ENCODE measurements at regions not wholly inside any gene's neighbourhood (a gene's known extent, or its start where the extent isn't known, plus 50 kb on each side); places are given as distances from the start of the nearest gene placed in this dataset.

- Histone ChIP-seq H2AK5ac (ENCODE audit: low read length) (no peak overlapping the region), H3K4ac (ENCODE audit: low read depth, low read length) (no peak overlapping the region), H3K79me1 (ENCODE audit: low read length) (no peaks in the 10 kb centered on the region), H4K5ac (ENCODE audit: low read length) (no peak overlapping the region), H3K4me3 (ENCODE audit: low read length) (no peak overlapping the region), H2BK15ac (replicated peaks; ENCODE audit: low read depth) (no peak overlapping the region), H3K4me1 (ENCODE audit: control insufficient read depth, low read depth, low read length) (no peaks in the 10 kb centered on the region), H4K8ac (ENCODE audit: low read depth, low read length) (no peak overlapping the region), H3K27ac (ENCODE audit: low read depth, low read length) (no peak overlapping the region), H3K23ac (ENCODE audit: low read length) (no peak overlapping the region), H3K79me2 (ENCODE audit: control insufficient read depth, insufficient read depth, low read length) (no peaks in the 10 kb centered on the region), H3K27me3 (ENCODE audit: insufficient read depth, low read length, poor library complexity) (no peaks in the 10 kb centered on the region), H3K18ac (ENCODE audit: low read length) (no peak overlapping the region), H2BK120ac (ENCODE audit: low read depth, low read length) (no peak overlapping the region), H3K9ac (ENCODE audit: low read length) (no peak overlapping the region), H2BK5ac (ENCODE audit: low read length) (no peak overlapping the region), H3K4me2 (ENCODE audit: low read length) (no peak overlapping the region), H3K36me3 (ENCODE audit: control insufficient read depth, insufficient read depth, low read length) (no peaks in the 10 kb centered on the region), H3K56ac (ENCODE audit: low read length) (no peak overlapping the region)
- no CpG with 5 or more reads among the region's 4 CpGs for WGBS (ENCODE audit: extremely low coverage, insufficient coverage, low lambda C conversion rate)
- no peak for DNase-seq
Observed at GRCh38 chr6:71080826-71081225, 124.0 kb upstream of the B3GAT2 start.

GRCh38 chr6:71082033-71082650 is 125.3 kb upstream of the B3GAT2 start:
- H3K27ac ChIP-seq (ENCODE audit: low read depth, low read length) = no peak overlapping the region
- no CpG with 5 or more reads among the region's 6 CpGs for WGBS (ENCODE audit: extremely low coverage, insufficient coverage, low lambda C conversion rate)
- no peak overlapping the region for H2AK5ac ChIP-seq (ENCODE audit: low read length)
- no peaks in the 10 kb centered on the region for H3K36me3 ChIP-seq (ENCODE audit: control insufficient read depth, insufficient read depth, low read length)
- no peaks in the 10 kb centered on the region for H3K79me2 ChIP-seq (ENCODE audit: control insufficient read depth, insufficient read depth, low read length)
- no peak overlapping the region for H4K8ac ChIP-seq (ENCODE audit: low read depth, low read length)
- H3K4me2 ChIP-seq (ENCODE audit: low read length) = no peak overlapping the region
- H3K4me3 ChIP-seq (ENCODE audit: low read length) = no peak overlapping the region
- no peak overlapping the region for H2BK5ac ChIP-seq (ENCODE audit: low read length)
- H3K4me1 ChIP-seq (ENCODE audit: control insufficient read depth, low read depth, low read length) = no peaks in the 10 kb centered on the region
- H3K18ac ChIP-seq (ENCODE audit: low read length) = no peak overlapping the region
- H3K56ac ChIP-seq (ENCODE audit: low read length) = no peak overlapping the region
- H3K79me1 ChIP-seq (ENCODE audit: low read length) = no peaks in the 10 kb centered on the region
- no peak overlapping the region for H2BK120ac ChIP-seq (ENCODE audit: low read depth, low read length)
- H3K27me3 ChIP-seq (ENCODE audit: insufficient read depth, low read length, poor library complexity) = no peaks in the 10 kb centered on the region
- DNase-seq = no peak
- H3K23ac ChIP-seq (ENCODE audit: low read length) = no peak overlapping the region
- no peak overlapping the region for H2BK15ac ChIP-seq (replicated peaks; ENCODE audit: low read depth)
- no peak overlapping the region for H3K4ac ChIP-seq (ENCODE audit: low read depth, low read length)
- no peak overlapping the region for H4K5ac ChIP-seq (ENCODE audit: low read length)
- no peak overlapping the region for H3K9ac ChIP-seq (ENCODE audit: low read length)

- H3K79me1 ChIP-seq (ENCODE audit: low read length) = no peaks in the 10 kb centered on the region
- H3K27me3 ChIP-seq (ENCODE audit: insufficient read depth, low read length, poor library complexity) = no peaks in the 10 kb centered on the region
- H3K79me2 ChIP-seq (ENCODE audit: control insufficient read depth, insufficient read depth, low read length) = no peaks in the 10 kb centered on the region
- no peak overlapping the region for H3K9ac ChIP-seq (ENCODE audit: low read length)
- H3K36me3 ChIP-seq (ENCODE audit: control insufficient read depth, insufficient read depth, low read length) = no peaks in the 10 kb centered on the region
- H2AK5ac ChIP-seq (ENCODE audit: low read length) = no peak overlapping the region
- no peak overlapping the region for H3K4me3 ChIP-seq (ENCODE audit: low read length)
- no peak overlapping the region for H4K8ac ChIP-seq (ENCODE audit: low read depth, low read length)
- WGBS (ENCODE audit: extremely low coverage, insufficient coverage, low lambda C conversion rate) = no CpG with 5 or more reads among the region's 6 CpGs
- no peak overlapping the region for H3K56ac ChIP-seq (ENCODE audit: low read length)
- H2BK15ac ChIP-seq (replicated peaks; ENCODE audit: low read depth) = no peak overlapping the region
- H3K4me1 ChIP-seq (ENCODE audit: control insufficient read depth, low read depth, low read length) = no peaks in the 10 kb centered on the region
- DNase-seq = no peak
- no peak overlapping the region for H2BK5ac ChIP-seq (ENCODE audit: low read length)
- H3K4ac ChIP-seq (ENCODE audit: low read depth, low read length) = no peak overlapping the region
- H3K18ac ChIP-seq (ENCODE audit: low read length) = no peak overlapping the region
- no peak overlapping the region for H3K23ac ChIP-seq (ENCODE audit: low read length)
- no peak overlapping the region for H3K27ac ChIP-seq (ENCODE audit: low read depth, low read length)
- H4K5ac ChIP-seq (ENCODE audit: low read length) = no peak overlapping the region
- H3K4me2 ChIP-seq (ENCODE audit: low read length) = no peak overlapping the region
- H2BK120ac ChIP-seq (ENCODE audit: low read depth, low read length) = no peak overlapping the region
Observed at GRCh38 chr6:71083308-71083820, 126.5 kb upstream of the B3GAT2 start.

- H3K4me1 ChIP-seq (ENCODE audit: control insufficient read depth, low read depth, low read length) = no peaks in the 10 kb centered on the region
- no CpG with 5 or more reads among the region's 3 CpGs for WGBS (ENCODE audit: extremely low coverage, insufficient coverage, low lambda C conversion rate)
- H2BK120ac ChIP-seq (ENCODE audit: low read depth, low read length) = no peak overlapping the region
- no peak overlapping the region for H2BK15ac ChIP-seq (replicated peaks; ENCODE audit: low read depth)
- H3K56ac ChIP-seq (ENCODE audit: low read length) = no peak overlapping the region
- H2AK5ac ChIP-seq (ENCODE audit: low read length) = no peak overlapping the region
- no peaks in the 10 kb centered on the region for H3K79me2 ChIP-seq (ENCODE audit: control insufficient read depth, insufficient read depth, low read length)
- H3K27ac ChIP-seq (ENCODE audit: low read depth, low read length) = no peak overlapping the region
- DNase-seq = no peak
- no peak overlapping the region for H3K4ac ChIP-seq (ENCODE audit: low read depth, low read length)
- no peaks in the 10 kb centered on the region for H3K36me3 ChIP-seq (ENCODE audit: control insufficient read depth, insufficient read depth, low read length)
- H3K9ac ChIP-seq (ENCODE audit: low read length) = no peak overlapping the region
- H3K79me1 ChIP-seq (ENCODE audit: low read length) = no peaks in the 10 kb centered on the region
- H4K5ac ChIP-seq (ENCODE audit: low read length) = no peak overlapping the region
- no peak overlapping the region for H4K8ac ChIP-seq (ENCODE audit: low read depth, low read length)
- no peak overlapping the region for H3K4me3 ChIP-seq (ENCODE audit: low read length)
- no peak overlapping the region for H3K18ac ChIP-seq (ENCODE audit: low read length)
- no peak overlapping the region for H2BK5ac ChIP-seq (ENCODE audit: low read length)
- H3K4me2 ChIP-seq (ENCODE audit: low read length) = no peak overlapping the region
- H3K27me3 ChIP-seq (ENCODE audit: insufficient read depth, low read length, poor library complexity) = no peaks in the 10 kb centered on the region
- H3K23ac ChIP-seq (ENCODE audit: low read length) = no peak overlapping the region
Observed at GRCh38 chr6:71088166-71088565, 131.3 kb upstream of the B3GAT2 start.

- DNase-seq = no peak
- no peak overlapping the region for H3K4me3 ChIP-seq (ENCODE audit: low read length)
- H3K79me1 ChIP-seq (ENCODE audit: low read length) = no peaks in the 10 kb centered on the region
- no peak overlapping the region for H3K27ac ChIP-seq (ENCODE audit: low read depth, low read length)
- H3K18ac ChIP-seq (ENCODE audit: low read length) = no peak overlapping the region
- no peak overlapping the region for H3K56ac ChIP-seq (ENCODE audit: low read length)
- no peak overlapping the region for H3K4ac ChIP-seq (ENCODE audit: low read depth, low read length)
- no peaks in the 10 kb centered on the region for H3K27me3 ChIP-seq (ENCODE audit: insufficient read depth, low read length, poor library complexity)
- no peak overlapping the region for H3K9ac ChIP-seq (ENCODE audit: low read length)
- WGBS (ENCODE audit: extremely low coverage, insufficient coverage, low lambda C conversion rate) = no CpG with 5 or more reads among the region's 4 CpGs
- H3K4me1 ChIP-seq (ENCODE audit: control insufficient read depth, low read depth, low read length) = no peaks in the 10 kb centered on the region
- H3K79me2 ChIP-seq (ENCODE audit: control insufficient read depth, insufficient read depth, low read length) = no peaks in the 10 kb centered on the region
- H2BK120ac ChIP-seq (ENCODE audit: low read depth, low read length) = no peak overlapping the region
- H2AK5ac ChIP-seq (ENCODE audit: low read length) = no peak overlapping the region
- no peak overlapping the region for H3K4me2 ChIP-seq (ENCODE audit: low read length)
- H3K36me3 ChIP-seq (ENCODE audit: control insufficient read depth, insufficient read depth, low read length) = no peaks in the 10 kb centered on the region
- no peak overlapping the region for H4K5ac ChIP-seq (ENCODE audit: low read length)
- no peak overlapping the region for H2BK15ac ChIP-seq (replicated peaks; ENCODE audit: low read depth)
- H2BK5ac ChIP-seq (ENCODE audit: low read length) = no peak overlapping the region
- no peak overlapping the region for H4K8ac ChIP-seq (ENCODE audit: low read depth, low read length)
- H3K23ac ChIP-seq (ENCODE audit: low read length) = no peak overlapping the region
Observed at GRCh38 chr6:71090217-71090616, 133.4 kb upstream of the B3GAT2 start.

GRCh38 chr6:71091167-71091566 is 134.3 kb upstream of the B3GAT2 start:
- Histone ChIP-seq H3K79me2 (ENCODE audit: control insufficient read depth, insufficient read depth, low read length) (no peaks in the 10 kb centered on the region), H2BK5ac (ENCODE audit: low read length) (no peak overlapping the region), H3K79me1 (ENCODE audit: low read length) (no peaks in the 10 kb centered on the region), H3K4me2 (ENCODE audit: low read length) (no peak overlapping the region), H3K4me1 (ENCODE audit: control insufficient read depth, low read depth, low read length) (no peaks in the 10 kb centered on the region), H2BK15ac (replicated peaks; ENCODE audit: low read depth) (no peak overlapping the region), H3K9ac (ENCODE audit: low read length) (no peak overlapping the region), H3K18ac (ENCODE audit: low read length) (no peak overlapping the region), H2BK120ac (ENCODE audit: low read depth, low read length) (no peak overlapping the region), H3K27me3 (ENCODE audit: insufficient read depth, low read length, poor library complexity) (no peaks in the 10 kb centered on the region), H3K4ac (ENCODE audit: low read depth, low read length) (no peak overlapping the region), H3K36me3 (ENCODE audit: control insufficient read depth, insufficient read depth, low read length) (no peaks in the 10 kb centered on the region), H4K8ac (ENCODE audit: low read depth, low read length) (no peak overlapping the region), H2AK5ac (ENCODE audit: low read length) (no peak overlapping the region), H3K4me3 (ENCODE audit: low read length) (no peak overlapping the region), H3K27ac (ENCODE audit: low read depth, low read length) (no peak overlapping the region), H4K5ac (ENCODE audit: low read length) (no peak overlapping the region), H3K56ac (ENCODE audit: low read length) (no peak overlapping the region), H3K23ac (ENCODE audit: low read length) (no peak overlapping the region)
- no peak for DNase-seq
- no CpG with 5 or more reads among the region's 5 CpGs for WGBS (ENCODE audit: extremely low coverage, insufficient coverage, low lambda C conversion rate)
